ENCODE measurements at regions not wholly inside any gene's neighbourhood (a gene's known extent, or its start where the extent isn't known, plus 50 kb on each side); places are given as distances from the start of the nearest gene placed in this dataset.

DNA sequence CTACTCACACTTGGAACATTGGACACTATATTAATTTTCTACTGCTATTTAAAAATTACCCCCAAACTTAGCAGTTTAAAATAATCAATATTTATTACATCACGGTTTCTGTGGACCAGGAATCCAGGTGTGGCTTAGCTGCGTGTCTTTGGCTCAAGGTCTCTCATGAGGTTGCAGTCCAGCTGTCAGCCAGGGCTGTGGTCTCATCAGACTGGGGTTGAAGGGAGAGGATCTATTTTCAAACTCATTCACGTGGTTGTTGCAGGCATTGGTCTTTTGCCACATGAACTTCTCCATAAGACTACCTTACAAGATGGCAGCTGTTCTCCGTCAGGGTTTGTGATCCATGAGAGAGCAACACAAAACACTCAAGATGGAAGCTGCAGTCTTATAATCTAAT is 343.0 kb downstream of the BCAT1 start:
- TF ChIP-seq SIN3A (IDR thresholded peaks at IDR 0.05; ENCODE audit: borderline replicate concordance, insufficient read depth, low read depth, low read length) (no peak), TCF7L2 (IDR thresholded peaks at IDR 0.05; ENCODE audit: low read depth, low read length) (no peak), POLR2AphosphoS5 (IDR thresholded peaks at IDR 0.05; ENCODE audit: low read depth, low read length) (no peak)
- TF ChIP-seq, protein P1, sequence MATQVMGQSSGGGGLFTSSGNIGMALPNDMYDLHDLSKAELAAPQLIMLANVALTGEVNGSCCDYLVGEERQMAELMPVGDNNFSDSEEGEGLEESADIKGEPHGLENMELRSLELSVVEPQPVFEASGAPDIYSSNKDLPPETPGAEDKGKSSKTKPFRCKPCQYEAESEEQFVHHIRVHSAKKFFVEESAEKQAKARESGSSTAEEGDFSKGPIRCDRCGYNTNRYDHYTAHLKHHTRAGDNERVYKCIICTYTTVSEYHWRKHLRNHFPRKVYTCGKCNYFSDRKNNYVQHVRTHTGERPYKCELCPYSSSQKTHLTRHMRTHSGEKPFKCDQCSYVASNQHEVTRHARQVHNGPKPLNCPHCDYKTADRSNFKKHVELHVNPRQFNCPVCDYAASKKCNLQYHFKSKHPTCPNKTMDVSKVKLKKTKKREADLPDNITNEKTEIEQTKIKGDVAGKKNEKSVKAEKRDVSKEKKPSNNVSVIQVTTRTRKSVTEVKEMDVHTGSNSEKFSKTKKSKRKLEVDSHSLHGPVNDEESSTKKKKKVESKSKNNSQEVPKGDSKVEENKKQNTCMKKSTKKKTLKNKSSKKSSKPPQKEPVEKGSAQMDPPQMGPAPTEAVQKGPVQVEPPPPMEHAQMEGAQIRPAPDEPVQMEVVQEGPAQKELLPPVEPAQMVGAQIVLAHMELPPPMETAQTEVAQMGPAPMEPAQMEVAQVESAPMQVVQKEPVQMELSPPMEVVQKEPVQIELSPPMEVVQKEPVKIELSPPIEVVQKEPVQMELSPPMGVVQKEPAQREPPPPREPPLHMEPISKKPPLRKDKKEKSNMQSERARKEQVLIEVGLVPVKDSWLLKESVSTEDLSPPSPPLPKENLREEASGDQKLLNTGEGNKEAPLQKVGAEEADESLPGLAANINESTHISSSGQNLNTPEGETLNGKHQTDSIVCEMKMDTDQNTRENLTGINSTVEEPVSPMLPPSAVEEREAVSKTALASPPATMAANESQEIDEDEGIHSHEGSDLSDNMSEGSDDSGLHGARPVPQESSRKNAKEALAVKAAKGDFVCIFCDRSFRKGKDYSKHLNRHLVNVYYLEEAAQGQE (IDR thresholded peaks at IDR 0.05; ENCODE audit: insufficient read depth in 1 of 2, low read depth in 2 of 2, low read length in 1 of 2), result no peak
- TF ChIP-seq, protein P2, sequence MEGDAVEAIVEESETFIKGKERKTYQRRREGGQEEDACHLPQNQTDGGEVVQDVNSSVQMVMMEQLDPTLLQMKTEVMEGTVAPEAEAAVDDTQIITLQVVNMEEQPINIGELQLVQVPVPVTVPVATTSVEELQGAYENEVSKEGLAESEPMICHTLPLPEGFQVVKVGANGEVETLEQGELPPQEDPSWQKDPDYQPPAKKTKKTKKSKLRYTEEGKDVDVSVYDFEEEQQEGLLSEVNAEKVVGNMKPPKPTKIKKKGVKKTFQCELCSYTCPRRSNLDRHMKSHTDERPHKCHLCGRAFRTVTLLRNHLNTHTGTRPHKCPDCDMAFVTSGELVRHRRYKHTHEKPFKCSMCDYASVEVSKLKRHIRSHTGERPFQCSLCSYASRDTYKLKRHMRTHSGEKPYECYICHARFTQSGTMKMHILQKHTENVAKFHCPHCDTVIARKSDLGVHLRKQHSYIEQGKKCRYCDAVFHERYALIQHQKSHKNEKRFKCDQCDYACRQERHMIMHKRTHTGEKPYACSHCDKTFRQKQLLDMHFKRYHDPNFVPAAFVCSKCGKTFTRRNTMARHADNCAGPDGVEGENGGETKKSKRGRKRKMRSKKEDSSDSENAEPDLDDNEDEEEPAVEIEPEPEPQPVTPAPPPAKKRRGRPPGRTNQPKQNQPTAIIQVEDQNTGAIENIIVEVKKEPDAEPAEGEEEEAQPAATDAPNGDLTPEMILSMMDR (IDR thresholded peaks at IDR 0.05), result no peak
- no TSS peak for BruUV-seq (replicated peaks)
- Histone ChIP-seq H3K36me3 (ENCODE audit: control insufficient read depth, insufficient read depth, low read length) (no peaks in the 10 kb centered on the region), H3K4me1 (ENCODE audit: control insufficient read depth, insufficient read depth, low read length) (no peaks in the 10 kb centered on the region), H3K9me3 (ENCODE audit: control insufficient read depth, insufficient read depth, low read depth, low read length) (no peaks in the 10 kb centered on the region), H3K4me3 (ENCODE audit: low read depth in 2 of 2, low read length in 2 of 2) (no peak overlapping the region), H3K27me3 (ENCODE audit: control insufficient read depth, insufficient read depth, low read length) (no peaks in the 10 kb centered on the region), H3K27ac (ENCODE audit: low read length) (no peak overlapping the region)
- ChIA-PET CTCF (no interaction called here), POLR2A (no interaction called here)
- in situ Hi-C loops (cut with HindIII; ENCODE audit: low pct_unique_long_range_greater_than_20kb, low sequenced_read_pairs), result no loop called here
- no peak for ATAC-seq
- intact Hi-C loops (cut with micrococcal nuclease; ENCODE audit: unreplicated experiment), result no loop called here
- no peak for DNase-seq (ENCODE audit: low read depth, low spot score)

DNA sequence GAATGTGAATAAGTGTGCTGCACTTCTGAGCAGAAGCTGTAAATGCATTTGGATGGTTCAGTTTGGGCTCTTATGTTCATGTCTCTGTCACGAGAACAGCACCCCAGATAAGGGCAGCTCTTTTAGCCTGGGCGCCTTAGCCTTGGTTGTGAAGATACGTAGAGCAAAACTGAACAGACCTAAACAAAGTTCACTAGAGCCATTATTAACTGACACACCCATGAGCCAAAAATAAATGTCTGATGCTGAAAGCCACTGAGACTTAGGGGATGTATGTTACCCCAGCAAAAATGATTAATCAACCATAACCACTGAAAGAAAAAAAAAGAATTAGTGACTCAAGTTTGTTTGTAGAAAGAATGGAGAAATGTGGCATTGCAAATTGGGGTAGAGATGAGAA is 343.4 kb downstream of the BCAT1 start:
- in situ Hi-C loops (cut with HindIII; ENCODE audit: low pct_unique_long_range_greater_than_20kb, low sequenced_read_pairs), result no loop called here

More for the DNA sequence above, 343.4 kb downstream of the BCAT1 start:
- intact Hi-C loops (cut with micrococcal nuclease; ENCODE audit: unreplicated experiment), result no loop called here
- ATAC-seq, result no peak
- H3K9me3 ChIP-seq (ENCODE audit: control insufficient read depth, insufficient read depth, low read depth, low read length), result no peaks in the 10 kb centered on the region
- H3K36me3 ChIP-seq (ENCODE audit: control insufficient read depth, insufficient read depth, low read length), result no peaks in the 10 kb centered on the region
- no peak overlapping the region for H3K4me3 ChIP-seq (ENCODE audit: low read depth in 2 of 2, low read length in 2 of 2)
- H3K4me1 ChIP-seq (ENCODE audit: control insufficient read depth, insufficient read depth, low read length), result no peaks in the 10 kb centered on the region
- no peak for DNase-seq (ENCODE audit: low read depth, low spot score)
- no peak overlapping the region for H3K27ac ChIP-seq (ENCODE audit: low read length)
- no TSS peak for BruUV-seq (replicated peaks)
- CTCF ChIA-PET, result no interaction called here
- H3K27me3 ChIP-seq (ENCODE audit: control insufficient read depth, insufficient read depth, low read length), result no peaks in the 10 kb centered on the region
- POLR2A ChIA-PET, result no interaction called here
- TF ChIP-seq POLR2AphosphoS5 (IDR thresholded peaks at IDR 0.05; ENCODE audit: low read depth, low read length) (no peak), TCF7L2 (IDR thresholded peaks at IDR 0.05; ENCODE audit: low read depth, low read length) (no peak)
- TF ChIP-seq, protein P2 (IDR thresholded peaks at IDR 0.05), result 0 out of 2 replicates have a peak, but pooled peaks have one; percentile 3

All from Panc1 (cell line).